Stimulated activated CD8-positive, alpha-beta memory T cell treated with anti-CD3 and anti-CD28 coated beads, Interleukin-4, amount 100 ng/mL, for 48 hours (primary cell): ENCODE measurements at regions not wholly inside any gene's neighbourhood (a gene's known extent, or its start where the extent isn't known, plus 50 kb on each side); places are given as distances from the start of the nearest gene placed in this dataset.
"Not testable (repeated sequence)": the region's sequence is repeated elsewhere in the genome, so short reads cannot be mapped to it uniquely, and the experiment has no call there.

Experiments used
- DNase-seq: peaks from one replicate; pipeline ENCODE4 v3.0.0-alpha.2; 2020

DNA sequence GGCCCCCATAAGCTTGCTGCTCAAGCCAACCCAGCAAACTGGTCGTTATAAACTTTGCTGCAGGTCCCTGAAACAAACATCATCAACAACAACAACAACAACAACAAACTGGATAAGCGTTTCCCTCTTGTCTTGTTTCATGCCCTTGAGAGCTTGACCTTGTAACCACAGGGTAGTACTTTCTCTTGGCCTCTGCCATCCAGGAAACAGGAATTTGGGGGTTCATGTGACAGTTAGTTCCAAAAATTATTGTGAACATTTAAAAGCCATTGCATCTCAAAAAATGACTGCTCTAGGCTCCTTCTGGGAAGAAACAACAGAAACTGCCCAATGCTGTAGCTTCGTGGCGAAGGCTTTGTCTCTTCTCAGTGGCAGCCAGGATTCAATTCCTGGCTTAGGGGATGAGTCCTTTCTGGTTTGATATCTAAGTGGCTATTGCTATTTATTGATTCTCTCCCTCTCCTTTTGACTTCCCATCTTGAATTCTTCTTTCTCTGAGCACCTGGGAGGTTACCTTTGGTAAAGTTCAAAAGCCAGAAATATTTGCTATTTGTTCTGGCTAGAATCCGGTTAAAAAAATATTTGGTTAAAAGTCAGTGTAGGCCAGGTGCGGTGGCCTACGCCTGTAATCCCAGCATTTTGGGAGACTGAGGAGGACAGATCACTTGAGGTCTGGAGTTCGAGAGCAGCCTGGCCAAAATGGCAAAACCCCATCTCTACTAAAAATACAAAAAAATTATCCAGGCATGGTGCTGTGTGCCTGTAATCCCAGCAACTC, 52.0 kb upstream of the CPM start:
- no peak for DNase-seq

DNA sequence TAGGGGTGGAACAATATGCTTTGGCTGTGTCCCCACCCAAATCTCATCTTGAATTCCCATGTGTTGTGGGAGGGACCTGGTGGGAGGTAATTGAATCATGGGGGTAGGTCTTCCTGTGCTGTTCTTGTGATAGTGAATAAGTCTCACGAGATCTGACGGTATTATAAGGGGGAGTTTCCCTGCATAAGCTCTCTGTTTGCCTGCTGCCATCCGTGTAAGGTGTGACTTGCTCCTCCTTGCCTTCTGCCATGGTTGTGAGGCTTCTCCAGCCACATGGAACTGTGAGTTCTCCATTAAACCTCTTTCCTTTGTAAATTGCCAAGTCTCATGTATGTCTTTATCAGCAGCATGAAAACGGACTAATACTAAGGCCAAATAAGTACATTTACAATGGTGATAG, 64.6 kb upstream of the CPM start:
- not testable (repeated sequence) for DNase-seq

DNA sequence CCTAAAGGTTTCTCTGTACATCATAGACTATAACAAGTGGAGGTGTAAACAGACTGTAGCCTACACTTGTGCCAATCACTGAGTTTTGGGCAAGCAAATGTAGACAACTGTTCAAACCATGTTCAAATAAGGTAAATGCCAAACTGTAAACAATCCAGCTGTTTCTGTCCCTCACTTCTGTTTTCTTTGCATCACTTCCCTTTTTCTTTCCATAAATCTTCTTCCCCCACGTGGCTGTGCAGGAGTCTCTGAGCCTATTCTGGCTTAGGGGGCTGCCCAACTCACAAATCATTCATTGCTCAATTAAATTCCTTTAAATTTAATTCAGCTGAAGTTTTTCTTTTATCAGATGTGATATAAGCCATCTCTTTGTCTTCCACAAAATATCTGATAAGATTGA, 65.1 kb upstream of the CPM start:
- DNase-seq: no peak

DNA sequence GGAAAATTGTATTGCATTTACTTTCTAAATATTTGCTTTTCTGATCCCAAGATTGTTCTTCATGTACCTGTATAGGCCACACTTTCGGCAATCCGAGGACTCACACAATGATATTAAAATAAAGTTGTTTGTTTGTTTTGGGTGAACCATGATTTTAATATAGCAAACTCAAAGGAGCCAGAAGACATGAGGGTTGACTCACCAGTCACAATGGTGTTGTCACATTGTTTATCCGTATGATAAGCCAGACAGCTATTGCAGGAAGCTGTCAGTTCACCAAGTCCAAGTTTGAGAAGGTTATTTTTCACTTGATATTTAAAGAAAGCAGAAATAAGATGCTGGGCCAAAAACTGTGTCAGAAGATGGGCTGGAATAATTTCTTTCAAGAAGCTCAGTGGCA, 67.1 kb upstream of the CPM start:
- no peak for DNase-seq

DNA sequence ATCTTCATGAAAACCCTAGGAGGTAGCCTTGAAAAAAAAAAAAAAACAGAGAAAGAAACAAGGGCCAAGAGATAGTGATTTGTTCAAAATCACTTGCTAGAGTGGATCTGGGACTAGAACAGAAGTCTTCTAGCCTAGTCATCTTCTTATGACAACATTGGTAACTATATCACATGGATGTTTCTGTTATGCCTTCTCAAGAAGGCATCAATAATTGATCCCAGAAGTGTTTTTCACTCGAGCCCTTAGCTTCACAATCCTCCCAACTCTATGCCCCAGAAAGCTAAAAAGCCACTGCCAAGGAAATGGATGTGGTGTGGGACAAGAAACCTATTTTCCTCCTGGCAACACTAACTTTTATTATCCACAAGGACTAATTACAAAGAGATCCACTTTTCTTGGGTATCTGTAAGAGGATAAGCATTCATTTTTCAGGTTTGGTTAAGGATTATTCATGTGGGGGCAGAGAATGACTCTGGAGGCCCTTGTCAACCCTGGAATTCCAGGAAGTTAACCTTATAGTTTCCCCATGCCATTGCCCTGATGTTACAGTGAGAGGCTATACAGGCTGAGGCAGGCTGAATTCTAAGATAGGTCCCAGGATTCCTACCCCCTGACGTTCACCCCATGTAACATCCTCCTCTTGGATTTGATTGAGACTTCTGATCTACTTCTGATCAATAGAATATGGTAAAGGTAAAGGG, 67.7 kb upstream of the CPM start:
- DNase-seq: no peak

DNA sequence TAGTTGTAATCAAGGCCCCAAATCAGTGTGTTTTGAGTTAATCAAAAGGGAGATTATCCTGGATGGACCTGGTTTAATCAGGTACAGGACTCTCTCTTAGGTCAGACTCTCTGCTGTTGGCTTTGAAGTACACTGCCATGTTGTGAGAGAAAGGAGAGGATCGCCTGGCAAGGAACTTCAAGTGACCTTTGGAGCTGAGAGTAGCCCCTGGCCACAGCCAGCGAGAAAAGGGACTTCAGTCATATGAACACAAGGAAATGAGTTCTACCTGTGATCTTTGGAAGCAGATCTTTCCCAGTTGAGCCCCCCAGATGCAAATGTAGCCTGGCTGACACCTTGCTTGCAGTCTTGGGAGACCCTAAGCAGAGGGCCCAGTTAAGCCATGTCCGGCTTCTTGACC, 68.3 kb upstream of the CPM start:
- DNase-seq: no peak

DNA sequence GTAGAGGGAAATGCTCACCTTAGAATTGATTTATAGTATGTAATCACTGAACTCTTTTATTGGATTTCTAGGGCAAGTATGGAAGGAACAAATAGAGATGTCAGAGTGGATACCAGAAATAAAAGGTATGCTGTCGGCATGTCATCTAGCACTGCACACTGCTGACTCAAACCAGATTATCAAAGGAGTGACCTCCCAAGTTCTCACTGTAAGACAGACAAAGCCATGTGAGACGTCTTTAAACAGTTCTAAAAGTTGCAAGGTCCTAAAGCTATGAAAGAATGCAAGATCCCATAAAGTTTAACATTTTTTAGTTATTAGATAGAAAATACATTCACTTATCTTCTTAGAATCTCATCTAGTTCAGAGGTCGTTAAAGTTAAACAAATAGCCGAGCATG, 70.0 kb upstream of the CPM start:
- no peak for DNase-seq

DNA sequence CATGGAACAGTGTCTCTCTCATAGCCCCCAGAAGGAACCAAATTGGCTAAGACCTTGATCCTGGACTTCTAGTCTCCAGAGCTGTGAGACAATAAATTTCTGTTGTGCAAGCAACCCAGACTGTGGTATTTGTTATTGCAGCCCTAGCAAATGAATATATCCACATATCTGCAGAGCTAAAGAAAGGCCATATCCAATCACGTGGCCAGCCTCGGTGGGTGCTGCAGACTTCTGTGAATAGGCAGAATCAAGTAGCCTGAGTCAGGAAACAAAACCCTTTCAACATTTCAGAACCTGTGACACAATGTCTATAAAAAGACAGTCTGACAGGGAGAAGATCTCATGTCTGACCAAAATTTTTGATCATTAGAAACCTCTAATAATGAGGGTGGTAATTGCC, 71.0 kb upstream of the CPM start:
- no peak for DNase-seq

DNA sequence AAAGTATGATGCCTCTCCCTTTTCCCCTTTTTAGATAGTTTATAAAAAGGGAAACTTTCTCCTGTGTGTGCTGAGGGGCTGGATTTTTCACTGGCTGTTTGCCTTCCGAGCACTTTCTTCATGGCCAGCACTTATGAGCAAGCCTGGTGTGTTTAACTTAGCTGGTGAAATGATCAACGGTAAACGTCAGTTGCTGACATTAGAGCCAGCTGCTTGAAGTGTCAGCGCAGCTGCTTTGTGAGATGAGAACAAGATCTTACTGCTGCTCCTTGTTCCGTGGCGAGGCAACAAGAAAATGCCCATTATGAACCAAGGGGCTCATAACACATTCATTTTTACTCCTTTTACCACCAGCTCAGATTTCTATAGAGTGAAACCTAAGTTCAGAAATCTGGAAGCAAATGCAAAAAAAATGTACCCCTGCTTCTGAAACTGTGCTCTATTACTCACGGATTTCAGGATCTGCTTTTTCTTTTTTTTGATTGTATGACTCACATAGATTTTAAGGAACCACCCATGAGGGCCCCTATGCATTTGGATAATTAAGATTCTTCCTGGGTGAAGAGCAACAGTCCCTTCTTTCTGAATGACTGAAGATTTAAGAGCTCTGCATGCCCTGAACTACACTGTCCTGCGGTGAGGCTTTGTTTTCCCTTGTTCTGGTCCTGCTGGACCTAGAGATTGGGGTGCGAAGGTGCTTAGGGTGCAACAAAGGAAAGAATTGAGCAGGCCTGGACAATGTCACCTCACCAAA, 74.3 kb upstream of the CPM start:
- DNase-seq: no peak

DNA sequence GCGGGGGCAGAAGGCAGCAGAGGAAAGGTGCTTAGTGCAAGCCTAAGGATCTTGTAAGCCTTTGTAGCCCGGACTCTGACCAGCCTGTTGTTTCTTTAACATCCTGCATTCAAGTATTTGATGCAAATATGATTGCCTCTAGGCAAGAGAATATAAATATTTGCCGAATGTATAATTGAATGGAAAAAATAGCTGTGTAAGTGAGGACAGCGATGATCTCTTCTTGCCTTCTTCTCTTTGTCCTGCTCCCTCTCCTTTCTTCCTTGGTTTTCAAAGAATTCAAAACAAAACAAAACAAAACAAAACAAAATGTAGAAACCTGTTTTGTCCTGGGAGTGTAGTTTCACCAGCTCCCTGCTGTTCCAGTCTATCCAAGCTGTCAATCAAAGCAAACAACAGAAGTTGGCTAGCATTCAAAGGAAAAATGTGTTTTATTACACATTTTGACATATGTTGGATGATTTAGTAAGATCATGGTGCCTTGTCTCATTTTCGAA, 74.9 kb upstream of the CPM start:
- DNase-seq: no peak

DNA sequence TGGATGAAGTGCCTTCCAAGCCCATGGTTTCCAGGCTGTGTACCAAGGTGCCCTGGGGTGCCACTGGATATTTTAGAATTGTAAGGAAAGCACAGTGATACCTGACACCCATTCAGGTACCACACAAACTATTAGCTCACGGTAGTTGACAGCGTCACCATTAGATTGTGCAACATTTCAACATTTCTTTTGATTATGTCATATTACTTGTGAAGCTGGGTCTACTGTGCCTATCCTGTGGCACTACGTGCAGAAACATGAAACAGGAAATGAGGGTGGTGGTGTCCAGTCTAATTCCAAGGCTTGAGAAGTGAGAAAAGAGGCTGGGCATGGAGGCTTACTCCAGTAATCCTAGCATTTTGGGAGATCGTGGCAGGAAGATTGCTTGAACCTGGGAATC, 75.5 kb upstream of the CPM start:
- no peak for DNase-seq

DNA sequence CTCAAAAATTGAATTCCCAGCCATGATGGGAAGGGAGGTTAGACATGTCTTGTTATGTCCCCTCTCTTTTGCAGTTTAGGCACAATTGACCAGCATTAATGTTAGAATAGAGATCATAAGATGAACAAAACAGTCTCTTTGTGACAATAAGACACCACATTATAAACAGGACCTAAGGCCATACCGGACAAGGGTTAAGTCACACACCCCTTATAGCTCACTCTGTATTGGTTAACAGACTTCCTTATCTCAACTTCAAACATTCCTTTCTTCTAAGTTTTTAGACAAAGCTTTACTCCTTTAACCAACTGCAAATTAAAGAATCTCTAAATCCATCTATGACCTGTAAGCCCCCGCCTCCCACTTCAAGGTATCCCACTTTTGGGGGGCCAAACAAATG, 81.1 kb upstream of the CPM start:
- no peak for DNase-seq

DNA sequence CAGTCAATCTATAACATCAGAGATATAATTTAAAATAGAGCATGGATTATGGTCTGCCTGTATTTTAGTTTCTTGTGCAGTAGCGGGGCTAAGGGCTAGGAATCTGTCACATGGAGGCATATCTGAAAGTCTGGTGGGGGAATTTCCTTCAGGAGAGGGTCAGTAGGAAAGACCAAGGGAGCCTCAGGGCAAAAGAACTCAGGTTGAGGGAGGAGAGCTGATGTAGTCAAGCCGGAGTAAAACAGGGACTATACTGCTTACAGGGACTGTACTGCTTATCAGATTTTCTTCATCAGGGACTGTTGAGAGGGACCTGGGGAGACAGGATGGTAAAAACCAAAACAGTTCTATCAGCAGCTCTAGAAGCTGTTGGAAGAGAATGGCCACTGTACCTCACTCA, 82.0 kb upstream of the CPM start:
- DNase-seq: no peak

DNA sequence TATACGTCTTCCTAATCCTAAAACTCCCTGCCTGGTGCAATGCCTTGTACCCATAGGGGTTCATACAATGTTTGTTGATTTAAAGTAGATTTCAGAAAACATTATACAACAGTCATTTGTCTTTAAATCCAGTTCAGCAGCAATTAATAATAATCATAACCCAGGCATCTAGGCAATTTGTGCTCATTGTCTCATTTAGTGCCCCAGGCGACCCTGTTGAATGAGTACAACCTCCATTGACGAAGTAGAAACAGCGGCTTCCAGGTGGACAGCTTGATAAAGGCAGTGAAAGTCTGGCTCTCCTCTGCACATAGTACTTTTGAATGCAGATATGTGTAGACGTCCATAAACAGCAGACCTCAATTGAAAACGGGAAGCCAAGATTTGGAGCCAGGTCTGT, 82.9 kb upstream of the CPM start:
- no peak for DNase-seq

DNA sequence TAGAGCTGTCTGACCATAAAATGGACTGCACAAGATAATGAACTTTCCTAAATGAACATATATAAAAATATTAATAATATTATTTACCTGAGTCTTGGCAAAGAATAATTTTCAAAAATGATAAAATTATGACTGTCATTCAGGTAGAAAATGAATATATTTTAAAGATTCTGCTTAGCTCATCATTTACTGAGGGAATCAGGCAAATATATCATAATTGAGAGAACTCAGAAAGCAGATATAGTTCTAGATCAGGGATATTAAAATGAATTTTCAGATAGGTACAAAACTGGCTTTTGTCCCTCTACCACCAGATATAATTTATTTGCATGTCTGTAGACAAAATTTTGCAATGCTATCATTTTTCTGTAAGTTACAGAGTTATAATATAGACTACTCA, 86.1 kb upstream of the CPM start:
- DNase-seq: no peak

DNA sequence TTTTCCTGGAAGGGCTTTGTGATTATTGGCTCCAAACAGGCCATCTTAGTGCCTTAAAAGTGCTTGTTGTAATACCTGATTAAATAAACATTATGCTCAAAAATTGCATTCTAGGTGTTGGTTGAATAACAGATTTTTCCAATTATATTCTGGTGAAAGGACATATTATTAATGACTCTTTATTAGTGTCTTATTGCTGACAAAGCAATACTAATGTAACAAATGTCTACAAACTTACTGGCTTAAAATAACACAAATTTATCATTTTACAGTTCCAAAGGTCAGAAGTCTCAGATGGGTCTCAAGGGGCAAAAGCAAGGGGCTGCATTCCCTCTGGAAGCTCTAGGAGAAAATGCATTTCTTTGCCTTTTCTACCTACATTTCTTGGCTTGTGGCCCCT, 86.9 kb upstream of the CPM start:
- DNase-seq: no peak

DNA sequence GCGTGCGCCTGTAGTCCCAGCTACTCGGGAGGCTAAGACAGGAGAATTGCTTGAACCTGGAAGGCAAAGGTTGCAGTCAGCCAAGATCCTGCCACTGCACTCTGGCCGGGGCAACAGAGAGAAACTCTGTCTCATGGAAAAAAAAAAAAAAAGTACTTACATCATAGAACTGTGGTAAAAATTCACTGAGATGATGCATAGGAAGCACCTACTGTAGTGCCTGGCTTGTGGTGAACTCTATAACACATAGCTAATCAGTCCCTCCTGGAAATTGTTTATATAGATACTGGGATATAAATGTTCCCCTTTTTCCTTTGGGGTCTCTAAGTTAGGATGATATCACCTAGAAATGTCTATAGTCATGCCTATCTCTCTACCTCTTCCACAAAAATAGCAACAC, 89.7 kb upstream of the CPM start:
- DNase-seq: no peak

DNA sequence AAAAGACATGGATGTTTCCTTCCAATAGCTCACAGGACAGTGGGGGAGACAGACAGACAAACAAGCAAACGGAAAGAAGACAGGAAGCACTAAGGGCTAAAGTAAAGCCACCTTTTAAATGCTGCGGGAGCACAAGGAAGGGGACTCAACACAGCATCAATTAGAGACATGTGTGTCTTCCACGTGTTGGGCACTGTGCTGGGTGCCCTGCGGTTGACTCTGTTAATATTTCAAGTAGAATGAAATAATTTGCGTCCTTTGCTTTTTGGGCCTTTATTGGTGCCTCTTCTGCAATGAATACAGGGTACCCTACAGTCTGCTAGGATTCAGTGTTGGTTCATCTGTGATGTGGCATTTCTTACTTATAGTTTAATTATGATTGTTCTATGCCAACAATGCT, 90.9 kb upstream of the CPM start:
- DNase-seq: no peak

DNA sequence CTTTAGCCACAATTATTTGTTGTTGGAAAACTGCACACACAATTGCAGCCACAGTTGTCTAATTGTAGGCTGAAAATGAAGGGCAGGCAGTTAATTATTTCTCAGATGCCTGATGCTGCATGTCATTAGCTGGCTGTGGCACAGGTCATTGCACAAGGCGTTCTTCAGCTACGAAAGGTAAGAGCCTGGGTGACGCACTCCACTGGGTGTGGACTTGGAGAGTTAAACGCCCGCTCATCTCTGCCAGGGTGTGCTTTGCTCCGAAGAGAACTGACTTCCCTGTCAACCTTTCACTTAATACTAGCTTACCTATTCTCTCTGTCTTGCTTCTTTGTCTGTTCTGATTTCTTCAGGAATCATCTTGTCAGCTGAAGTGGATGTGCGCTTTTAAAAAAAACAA, 91.4 kb upstream of the CPM start:
- no peak for DNase-seq

DNA sequence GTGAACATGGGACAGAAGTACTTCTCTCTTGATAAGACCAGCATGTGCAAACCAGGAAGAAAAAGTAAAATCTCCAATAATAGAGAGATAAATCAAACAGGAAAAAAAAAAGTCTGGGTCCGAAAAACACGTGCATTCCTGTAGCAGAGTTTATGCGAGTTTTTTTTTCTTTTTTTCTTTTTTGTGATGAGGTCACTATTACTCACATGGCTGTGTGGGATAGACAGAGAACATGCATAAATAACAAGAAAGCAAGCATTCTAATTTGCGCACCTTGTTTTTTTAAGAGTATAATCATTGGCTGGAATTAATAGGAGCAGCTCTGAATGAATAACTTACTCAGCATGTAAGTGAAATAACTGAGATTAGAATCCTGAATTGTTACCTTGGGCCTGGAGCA, 91.9 kb upstream of the CPM start:
- no peak for DNase-seq

DNA sequence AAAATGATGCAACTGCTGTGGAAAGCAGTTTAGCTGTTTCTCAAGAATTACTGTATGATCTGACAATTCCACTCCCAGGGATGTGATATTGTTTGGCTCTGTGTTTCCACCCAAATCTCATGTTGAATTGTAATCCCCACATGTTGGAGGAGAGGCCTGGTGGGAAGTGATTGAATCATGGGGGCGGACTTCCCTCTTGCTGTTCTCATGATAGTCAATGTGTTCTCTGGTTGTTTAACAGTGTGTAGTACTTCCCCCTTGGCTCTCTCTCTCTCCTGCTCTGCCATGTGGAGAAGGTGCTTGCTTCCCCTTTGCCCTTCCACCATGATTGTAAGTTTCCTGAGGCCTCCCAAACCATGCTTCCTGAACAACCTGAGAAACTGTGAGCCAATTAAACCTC, 93.4 kb upstream of the CPM start:
- no peak for DNase-seq

DNA sequence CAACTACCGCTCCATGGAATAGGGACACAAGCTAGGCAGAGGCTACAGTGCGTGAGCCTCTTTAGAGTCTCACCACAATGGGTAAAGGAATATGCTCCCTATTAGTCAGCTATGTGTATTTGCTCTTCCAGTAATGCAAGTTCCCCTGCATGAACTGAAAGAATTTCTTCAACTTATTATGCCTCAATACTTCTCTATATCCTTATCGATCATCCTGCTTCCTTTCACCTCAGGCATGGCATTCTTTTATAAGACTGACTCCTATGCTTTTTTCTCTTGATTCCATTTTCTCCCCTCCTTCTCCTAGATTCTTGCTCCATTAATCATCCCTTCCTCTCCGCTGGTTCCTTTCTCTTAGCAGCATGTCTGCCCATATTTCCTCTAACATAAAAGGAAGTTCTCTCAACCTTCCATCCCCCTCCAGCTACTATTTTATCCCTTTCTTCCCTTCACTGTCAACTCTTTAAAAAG, 94.5 kb upstream of the CPM start:
- no peak for DNase-seq

DNA sequence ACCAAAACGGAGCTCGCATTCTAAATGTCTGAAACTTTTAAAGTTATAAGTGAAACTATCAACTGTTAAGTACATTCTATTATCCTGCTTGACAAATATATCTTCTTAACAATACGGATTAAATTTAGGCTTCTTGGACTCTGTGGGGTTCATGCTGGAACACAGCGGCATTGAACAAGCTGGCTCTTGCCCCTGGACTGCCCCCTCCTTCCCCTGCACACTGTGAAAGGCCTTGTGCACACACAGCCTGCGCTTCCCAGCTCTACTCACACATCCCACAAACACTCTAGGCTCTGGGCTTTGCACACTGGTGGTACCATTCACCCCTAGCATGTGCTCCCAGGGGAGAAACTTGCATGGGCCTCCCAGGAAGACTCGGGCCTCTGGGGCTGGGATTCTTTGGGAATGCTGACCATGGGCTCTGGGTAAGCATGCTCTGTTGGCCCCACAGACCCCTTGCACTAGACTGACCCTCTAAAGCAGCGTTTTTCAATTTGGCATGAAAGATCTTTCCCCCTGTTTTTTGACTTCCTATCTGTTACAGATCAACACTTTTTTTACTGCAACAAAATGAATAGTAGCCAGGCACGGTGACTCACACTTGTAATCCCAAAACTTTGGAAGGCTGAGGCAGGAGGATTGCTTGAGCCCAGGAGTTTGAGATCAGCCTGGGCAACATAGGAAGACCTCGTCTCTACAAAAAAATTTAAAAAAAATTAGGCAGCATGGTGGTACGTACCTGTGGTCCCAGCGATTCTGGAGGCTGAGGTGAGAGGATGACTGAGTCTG, 96.2 kb upstream of the CPM start:
- DNase-seq: no peak
